Stimulated activated CD4-positive, alpha-beta T cell treated with anti-CD3 and anti-CD28 coated beads, TNF-alpha, amount 100 ng/mL, for 24 hours (primary cell): ENCODE measurements at regions not wholly inside any gene's neighbourhood (a gene's known extent, or its start where the extent isn't known, plus 50 kb on each side); places are given as distances from the start of the nearest gene placed in this dataset.
"Not testable (repeated sequence)": the region's sequence is repeated elsewhere in the genome, so short reads cannot be mapped to it uniquely, and the experiment has no call there.

Source experiments
- DNase-seq, 3 experiments: peaks; one replicate each; pipeline ENCODE4 v3.0.0-alpha.2; 2020; ENCODE audit warnings: low read depth in 3 of 3

- DNase-seq, result no peak
These were observed 89.1 kb downstream of the RHOU start for GRCh38 chr1:228824366-228824765.

DNA sequence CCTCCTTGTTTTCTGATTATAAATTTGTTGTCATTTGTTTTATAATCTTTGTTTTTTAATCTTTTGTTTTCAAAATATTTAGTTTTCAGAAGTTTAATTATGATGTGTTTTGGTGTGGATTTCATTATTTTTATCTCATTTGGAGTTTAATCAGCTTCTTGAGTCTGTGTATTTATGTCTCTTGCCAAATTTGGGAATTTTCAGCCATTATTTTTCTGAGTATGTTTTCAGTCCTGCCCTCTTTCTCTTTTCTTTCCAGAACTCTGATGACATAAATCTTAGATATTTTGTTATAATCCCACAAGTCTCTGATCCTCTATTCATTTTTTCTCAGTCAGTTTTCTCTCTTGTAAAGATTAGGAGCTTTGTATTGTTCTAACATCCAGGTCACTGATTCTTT is 89.8 kb downstream of the RHOU start:
- DNase-seq, result no peak

- DNase-seq, result no peak
These were observed 90.7 kb downstream of the RHOU start for GRCh38 chr1:228825840-228826484.

DNA sequence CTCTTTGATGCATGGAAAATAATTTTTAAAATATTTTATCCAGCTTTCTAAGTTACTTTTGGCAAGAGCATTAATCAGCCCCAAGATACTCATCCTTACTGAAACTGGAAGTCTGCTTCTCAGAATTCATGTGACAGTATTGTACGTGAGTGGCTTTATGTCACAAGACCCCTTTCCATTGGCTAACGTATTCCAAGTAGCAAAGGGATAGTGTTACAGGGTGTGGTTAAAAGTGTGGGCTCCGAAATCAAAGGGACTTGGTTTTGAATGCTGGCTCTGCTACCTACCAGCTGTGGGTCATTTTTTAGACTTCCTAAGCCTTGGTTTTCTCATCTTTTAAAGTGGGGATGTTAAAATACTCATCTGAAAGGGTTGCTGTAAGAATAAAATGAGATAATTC is 91.7 kb downstream of the RHOU start:
- no peak for DNase-seq

- DNase-seq, result no peak
These were observed 92.9 kb downstream of the RHOU start for GRCh38 chr1:228828151-228828550.

DNA sequence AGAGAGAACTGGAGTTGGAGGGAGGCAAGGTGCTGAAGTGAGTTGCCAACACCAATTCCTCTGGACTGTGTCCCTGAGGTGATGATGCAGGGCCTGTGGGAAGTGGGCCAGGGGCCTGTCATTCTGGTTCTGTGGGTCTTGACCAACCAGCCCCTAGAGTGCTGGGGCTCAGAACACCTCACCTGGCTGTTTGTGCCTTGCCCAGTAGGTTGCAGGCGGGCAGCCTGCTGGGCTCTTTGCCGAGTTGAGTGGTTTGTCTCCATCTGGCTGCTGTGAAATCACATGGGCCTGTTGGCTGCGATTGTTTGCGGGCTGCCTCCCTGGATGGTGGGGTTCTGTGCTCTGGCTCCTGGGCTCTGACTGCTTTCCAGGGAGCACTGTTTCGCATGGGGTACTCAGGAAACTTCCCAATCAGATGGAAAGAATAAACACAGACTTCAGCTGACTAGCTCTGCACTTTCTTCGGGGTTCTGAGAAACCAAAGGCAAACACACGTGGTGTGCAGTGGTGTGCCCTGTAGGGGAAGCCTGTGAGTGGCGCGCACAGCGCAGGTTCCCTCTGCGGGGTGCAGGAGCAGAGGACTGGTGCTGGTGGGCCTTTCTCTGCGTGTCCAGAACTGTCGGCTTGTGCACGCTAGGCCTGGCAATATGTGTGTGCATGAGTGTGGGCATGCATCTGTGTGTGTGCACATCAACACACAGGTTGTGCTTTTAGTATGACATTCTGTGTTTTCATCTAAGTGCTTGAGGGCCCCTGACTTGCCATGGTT is 95.1 kb downstream of the RHOU start:
- DNase-seq, result no peak

DNA sequence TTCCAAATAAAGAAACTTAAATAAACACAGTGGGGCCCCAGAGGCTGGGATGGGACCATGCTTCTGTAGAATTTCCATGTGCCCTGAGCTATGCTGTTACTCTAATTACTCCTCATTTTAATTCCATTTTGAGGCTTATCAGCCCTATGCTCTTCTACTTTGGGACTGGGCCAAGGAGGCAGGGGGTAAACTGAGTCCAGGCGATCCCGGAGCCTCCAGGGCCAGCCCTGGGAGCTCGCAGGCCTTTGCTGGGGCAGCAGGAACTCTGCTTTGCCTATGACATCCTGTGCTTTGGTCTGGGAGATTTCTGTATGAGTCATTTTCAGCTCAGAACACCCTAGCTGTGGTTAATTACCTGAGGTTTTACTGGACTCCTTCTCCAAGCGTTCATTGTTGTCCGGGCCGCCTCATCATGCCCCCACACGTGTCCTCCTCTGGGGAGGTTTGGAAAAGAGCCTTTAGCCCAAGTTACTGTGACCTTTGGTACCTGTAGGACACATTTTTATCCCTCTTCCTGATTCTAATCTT is 95.7 kb downstream of the RHOU start:
- DNase-seq, result no peak

DNA sequence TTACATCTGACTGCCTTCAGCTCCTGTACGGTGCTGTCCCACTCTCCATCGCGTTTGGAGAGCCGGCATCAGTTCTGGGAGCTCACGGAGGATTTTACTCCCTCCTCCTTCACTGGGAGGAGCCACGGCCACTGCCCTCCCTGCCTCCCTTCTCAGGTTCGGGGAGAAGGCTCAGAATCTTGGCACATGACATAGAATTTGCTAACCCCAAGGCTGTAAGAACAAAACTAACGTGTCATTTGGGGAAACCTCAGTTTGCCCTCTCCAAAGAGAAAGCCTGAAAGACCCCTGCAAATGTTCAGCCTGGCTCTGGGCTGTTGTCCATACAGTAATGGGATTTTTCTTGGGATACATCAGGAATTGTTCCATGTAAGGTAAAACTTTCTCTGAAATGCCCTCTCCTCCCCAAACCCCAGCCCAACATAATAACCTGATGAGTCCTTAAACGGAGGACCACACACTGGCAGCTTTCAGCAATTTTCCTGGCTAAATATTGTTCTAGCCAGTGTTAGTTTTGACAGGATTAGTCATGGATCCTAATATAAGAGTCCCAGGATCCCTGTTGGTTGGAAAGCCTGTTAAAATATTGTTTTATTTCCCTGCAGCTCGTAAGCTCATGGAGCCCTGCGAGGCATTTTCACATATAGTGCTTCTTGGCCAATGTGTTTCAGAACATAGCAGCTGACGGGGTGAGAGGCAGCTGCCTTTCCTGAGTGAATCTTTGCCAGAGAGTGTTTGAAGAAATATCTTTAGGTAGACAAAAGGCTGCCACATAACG is 98.8 kb downstream of the RHOU start:
- no peak for DNase-seq

- no peak for DNase-seq
These were observed 100.2 kb downstream of the RHOU start for GRCh38 chr1:228835456-228835855.

DNA sequence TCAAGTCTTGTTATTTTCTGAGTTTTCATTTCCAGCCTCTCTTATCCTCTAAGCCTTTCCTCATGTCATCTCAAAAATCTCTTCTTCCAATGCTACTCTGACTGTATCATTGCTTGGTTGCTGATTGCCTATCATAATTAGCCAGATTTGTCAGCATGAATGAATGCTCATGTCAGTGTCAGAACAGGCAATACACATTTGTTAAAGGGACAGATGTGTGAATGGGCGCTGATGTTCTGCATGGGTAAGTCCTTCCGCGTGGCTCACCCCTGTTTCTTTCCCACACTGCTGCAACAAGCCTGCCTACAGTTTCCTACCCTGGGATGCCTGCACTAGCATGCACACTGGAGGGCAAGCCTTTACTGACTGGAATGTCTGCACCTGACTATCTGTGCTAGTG is 100.6 kb downstream of the RHOU start:
- no peak for DNase-seq

DNA sequence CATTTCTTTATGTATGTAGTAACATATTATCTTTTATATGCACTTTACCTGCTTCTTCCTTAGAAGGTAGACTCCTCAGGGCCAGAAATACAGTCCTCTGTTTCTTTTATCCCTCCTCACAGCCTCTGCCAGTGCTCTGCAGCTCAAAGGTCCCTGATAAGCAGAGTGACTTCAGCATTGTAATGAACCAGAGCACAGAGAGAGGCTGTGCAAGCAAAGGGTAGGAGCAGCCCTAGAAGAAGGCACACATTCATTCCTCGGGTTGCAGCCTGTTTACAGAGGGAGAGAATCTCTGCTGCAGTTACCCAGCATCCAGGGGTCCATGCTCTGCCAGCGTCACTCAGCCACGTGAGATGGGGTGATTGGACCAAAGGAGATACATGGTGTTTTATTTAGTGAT is 101.1 kb downstream of the RHOU start:
- no peak for DNase-seq

GRCh38 chr1:228837032-228837431 is 101.8 kb downstream of the RHOU start:
- DNase-seq, result no peak

DNA sequence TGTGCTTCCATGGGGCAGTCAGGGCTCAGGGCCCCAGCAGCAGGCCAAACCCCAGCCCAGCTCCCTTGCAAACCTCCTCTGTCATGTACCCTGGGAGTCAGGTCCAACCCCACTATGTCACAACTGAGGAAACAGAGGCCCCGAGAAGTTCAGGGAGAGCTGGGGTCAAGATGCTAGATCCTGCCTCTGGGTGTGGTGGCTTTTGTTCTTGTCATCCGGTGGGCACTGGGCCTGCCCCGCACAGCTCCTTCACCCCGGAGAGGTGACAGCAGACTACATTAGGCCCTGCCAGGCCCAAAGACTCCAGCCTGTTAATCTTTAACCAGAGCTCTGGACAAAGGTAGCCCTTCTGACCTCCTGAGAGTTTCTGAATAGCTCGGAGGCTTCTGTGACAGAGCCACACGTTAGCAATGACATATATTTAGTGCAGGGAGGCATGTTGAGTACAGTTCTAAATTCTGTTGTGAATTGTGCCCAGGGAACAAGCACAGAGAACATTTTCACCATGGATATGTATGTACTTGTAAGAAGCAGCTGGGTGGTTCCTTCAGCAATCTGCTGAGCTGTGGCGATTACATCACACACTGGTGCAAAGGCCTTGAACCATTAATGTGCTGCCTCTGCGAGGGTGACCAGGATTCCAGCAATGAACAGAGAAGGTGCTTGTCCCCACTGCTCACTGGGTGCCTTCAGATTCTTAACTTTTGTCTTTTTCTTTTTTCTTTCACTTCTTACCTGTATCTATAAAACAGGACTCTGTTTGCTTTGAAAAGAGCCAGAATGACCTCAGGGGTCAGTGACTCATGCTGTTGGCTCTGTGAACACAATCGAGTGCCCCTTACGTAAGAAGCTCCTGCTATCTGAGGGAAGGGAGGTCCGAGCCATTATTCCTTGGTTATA is 102.8 kb downstream of the RHOU start:
- no peak for DNase-seq

DNA sequence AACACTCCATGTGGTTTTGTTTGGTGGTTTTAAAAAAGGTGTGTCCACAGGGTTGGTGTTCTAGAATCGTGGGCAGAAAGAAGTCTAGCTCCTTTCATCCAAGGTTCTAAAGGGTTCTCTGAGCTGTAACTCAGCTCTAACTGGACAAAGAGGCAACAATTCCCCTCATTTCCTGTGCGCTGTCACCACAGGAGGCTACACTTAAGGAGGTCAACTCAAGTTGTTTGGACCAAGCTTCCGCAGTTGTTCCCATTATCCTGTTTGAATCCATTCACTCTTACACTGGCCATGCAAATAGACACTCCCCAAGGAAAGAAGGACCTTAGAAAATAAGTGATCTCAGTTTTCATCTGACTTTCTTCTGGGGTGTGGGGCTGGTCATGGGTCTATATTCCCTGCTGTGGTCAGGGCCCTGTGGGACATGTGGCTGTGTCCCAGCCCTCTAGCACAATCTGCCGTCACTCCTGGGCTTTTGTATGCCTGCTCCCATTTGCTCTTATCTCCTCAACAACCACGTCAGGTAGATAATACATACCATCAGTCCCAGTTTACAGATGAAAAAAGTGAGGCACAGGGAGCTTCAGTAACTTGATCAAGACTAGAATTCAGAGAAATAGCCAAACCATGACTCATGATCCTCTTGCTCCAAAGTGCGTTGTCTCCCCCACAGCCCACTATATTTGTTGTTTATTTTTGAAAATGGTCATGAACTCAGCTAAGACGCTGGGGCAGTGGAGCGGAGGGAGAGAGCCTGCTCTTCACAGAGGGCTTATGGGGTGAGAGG is 103.6 kb downstream of the RHOU start:
- DNase-seq, result no peak

- DNase-seq, result no peak
These were observed 104.4 kb downstream of the RHOU start for GRCh38 chr1:228839656-228840055.

GRCh38 chr1:228841632-228842031 is 106.4 kb downstream of the RHOU start:
- DNase-seq, result no peak

DNA sequence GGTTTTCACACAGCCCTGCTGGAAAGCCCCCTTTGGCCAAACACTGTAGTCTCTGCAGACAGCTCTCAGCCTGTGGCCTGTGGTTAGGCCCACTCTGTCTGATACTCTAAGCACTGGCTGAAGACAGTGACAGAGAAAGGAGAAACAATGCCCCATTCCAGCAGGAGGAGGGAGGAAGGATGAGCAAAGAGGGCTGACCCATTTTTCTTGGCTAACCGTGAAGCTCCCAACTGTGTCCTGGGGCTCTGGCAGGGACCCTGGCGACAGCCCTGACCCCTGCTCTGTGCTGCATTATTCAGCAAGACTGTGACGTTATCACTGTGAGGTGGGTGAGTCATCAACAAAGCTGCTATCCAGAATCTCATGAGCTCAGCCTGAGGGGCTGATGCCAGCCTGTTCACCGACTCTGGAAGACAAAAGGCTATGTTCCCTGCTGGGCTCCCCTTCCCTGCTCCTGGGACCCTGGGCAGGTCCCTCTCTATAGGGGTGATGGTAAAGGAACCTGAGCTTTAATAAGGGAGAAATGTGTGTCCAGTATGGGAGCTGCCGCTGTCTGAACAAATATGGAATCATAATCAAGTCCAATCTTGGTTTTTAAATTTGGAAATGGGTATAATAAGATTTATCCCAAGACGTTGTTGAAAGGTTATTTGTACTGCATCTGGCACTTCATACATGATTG is 107.0 kb downstream of the RHOU start:
- no peak for DNase-seq

DNA sequence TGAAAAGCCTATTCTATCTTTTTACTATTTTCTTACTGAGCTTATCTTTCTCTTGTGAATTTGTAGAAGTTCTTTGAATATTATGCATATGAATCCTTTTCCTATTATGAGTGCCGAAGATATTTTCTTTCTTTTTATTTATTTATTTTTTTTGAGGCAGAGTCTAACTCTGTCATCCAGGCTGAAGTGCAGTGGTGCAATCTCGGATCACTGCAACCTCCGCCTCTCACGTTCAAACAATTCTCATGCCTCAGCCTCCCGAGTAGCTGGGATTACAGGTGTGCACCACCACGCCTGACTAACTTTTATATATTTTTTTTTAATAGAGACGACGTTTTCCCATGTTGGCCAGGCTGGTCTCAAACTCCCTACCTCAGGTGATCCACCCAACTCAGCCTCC is 109.8 kb downstream of the RHOU start:
- no peak for DNase-seq

DNA sequence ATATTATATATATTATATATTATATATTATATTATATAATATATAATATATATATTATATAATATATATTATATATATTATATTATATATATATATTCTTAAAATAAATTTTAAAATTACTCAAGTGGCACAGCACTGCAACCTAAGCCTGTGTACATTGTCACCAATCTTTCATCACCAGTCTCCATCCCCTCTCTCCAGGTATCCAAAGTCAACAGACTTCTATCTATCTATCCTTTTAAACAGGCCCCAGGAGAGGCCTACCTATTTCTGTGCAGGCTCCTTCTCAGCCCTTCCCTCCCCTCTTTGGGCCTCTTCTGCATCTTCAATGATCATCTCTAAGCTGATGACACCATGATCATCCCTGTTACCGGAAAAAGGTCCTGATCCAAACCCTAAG is 111.7 kb downstream of the RHOU start:
- DNase-seq, result no peak

GRCh38 chr1:228847451-228847850 is 112.2 kb downstream of the RHOU start:
- DNase-seq, result not testable (repeated sequence)
